Neural cell (in vitro differentiated cells): ENCODE measurements at regions not wholly inside any gene's neighbourhood (a gene's known extent, or its start where the extent isn't known, plus 50 kb on each side); places are given as distances from the start of the nearest gene placed in this dataset.

Source experiments
- H2AFZ ChIP-seq: fragments of 200-600, 300-800 bp; sonication (generic), shearing (Covaris generic); 2 replicates; pipeline ENCODE4 v1.6.0; 2014; ENCODE audit warnings: low read depth, mild to moderate bottlenecking, antibody characterized with exemption, low read length, moderate library complexity
- H3F3A ChIP-seq: fragments of 200-600 bp; shearing (Covaris generic); 2 replicates; pipeline ENCODE4 v1.6.1; 2016; ENCODE audit warnings: mild to moderate bottlenecking, moderate library complexity, mixed read lengths, antibody characterized with exemption, low read length; ENCODE audit not compliant: insufficient read depth, poor library complexity, severe bottlenecking
- H3K27ac ChIP-seq: fragments of 200-600, 300-800 bp; sonication (generic), shearing (Covaris generic); 2 replicates; pipeline ENCODE4 v1.5.1; 2014; ENCODE audit warnings: mild to moderate bottlenecking, low read length, moderate library complexity
- H3K27me3 ChIP-seq: fragments of 300-800, 200-600 bp; sonication (generic), shearing (Covaris generic); 2 replicates; pipeline ENCODE4 v1.6.0; 2014; ENCODE audit warnings: mild to moderate bottlenecking, low read depth, low read length, moderate library complexity; ENCODE audit not compliant: insufficient read depth
- H3K36me3 ChIP-seq: fragments of 300-800, 200-600 bp; sonication (generic), shearing (Covaris generic); 2 replicates; pipeline ENCODE4 v1.5.1; 2014; ENCODE audit warnings: mild to moderate bottlenecking, antibody characterized with exemption, low read length, moderate library complexity; ENCODE audit not compliant: insufficient read depth
- H3K4me2 ChIP-seq: fragments of 300-800, 200-600 bp; sonication (generic), shearing (Covaris generic); 2 replicates; pipeline ENCODE4 v1.6.0; 2014; ENCODE audit warnings: mild to moderate bottlenecking, low read length
- H3K4me3 ChIP-seq: fragments of 300-800, 200-600 bp; sonication (generic), shearing (Covaris generic); 2 replicates; pipeline ENCODE4 v1.5.1; 2014; ENCODE audit warnings: mild to moderate bottlenecking, low read length, moderate library complexity
- H3K79me2 ChIP-seq: fragments of 200-600 bp; shearing (Covaris generic); replicated peaks from 2 replicates; pipeline ENCODE4 v1.6.0; 2014; ENCODE audit warnings: mild to moderate bottlenecking, low read length, moderate library complexity; ENCODE audit not compliant: insufficient read depth
- H3K9ac ChIP-seq: fragments of 300-800, 200-600 bp; sonication (generic), shearing (Covaris generic); 2 replicates; pipeline ENCODE4 v1.6.1; 2016; ENCODE audit warnings: mild to moderate bottlenecking, low read length, mixed read lengths
- H3K9me2 ChIP-seq: fragments of 200-600 bp; shearing (Covaris generic); 2 replicates; pipeline ENCODE4 v1.6.1; 2016; ENCODE audit warnings: mild to moderate bottlenecking, low read length, mixed read lengths; ENCODE audit not compliant: insufficient read depth
- H3K9me3 ChIP-seq: fragments of 200-600, 300-800 bp; sonication (generic), shearing (Covaris generic); 2 replicates; pipeline ENCODE4 v1.6.1; 2016; ENCODE audit warnings: mild to moderate bottlenecking, mixed run types, low read length, moderate library complexity, mixed read lengths
- H4K20me1 ChIP-seq: fragments of 200-600 bp; shearing (Covaris generic); 2 replicates; pipeline ENCODE4 v1.6.1; 2016; ENCODE audit warnings: mild to moderate bottlenecking, mixed run types; ENCODE audit not compliant: insufficient read depth
- CTCF ChIP-seq: fragments of 450-650 bp; IDR thresholded peaks from 2 replicates; pipeline ENCODE4 v1.5.1; 2014; ENCODE audit warnings: antibody characterized with exemption, mild to moderate bottlenecking, moderate library complexity; ENCODE audit not compliant: poor library complexity, severe bottlenecking
- EP300 ChIP-seq: fragments of 450-650 bp; conservative IDR thresholded peaks from 2 replicates; pipeline ENCODE4 v1.6.1; 2014; ENCODE audit warnings: antibody characterized with exemption, mild to moderate bottlenecking, moderate library complexity; ENCODE audit not compliant: poor library complexity, severe bottlenecking
- EZH2 ChIP-seq: fragments of 200-600, 300-800 bp; shearing (Covaris generic), sonication (generic); IDR thresholded peaks from 2 replicates; pipeline ENCODE4 v1.6.1; 2014; ENCODE audit warnings: antibody characterized with exemption, low read length, borderline replicate concordance, mild to moderate bottlenecking; ENCODE audit not compliant: insufficient read depth, poor library complexity, severe bottlenecking
- MXI1 ChIP-seq: fragments of 450-650 bp; conservative IDR thresholded peaks from 2 replicates; pipeline ENCODE4 v1.6.1; 2014; ENCODE audit warnings: antibody characterized with exemption, mild to moderate bottlenecking; ENCODE audit not compliant: poor library complexity, severe bottlenecking
- POLR2AphosphoS5 ChIP-seq: IDR thresholded peaks from 2 replicates; pipeline ENCODE4 v1.6.1; 2012
- RAD21 ChIP-seq: fragments of 450-650 bp; conservative IDR thresholded peaks from 2 replicates; pipeline ENCODE4 v1.6.1; 2014; ENCODE audit warnings: antibody characterized with exemption, mild to moderate bottlenecking, moderate library complexity
- REST ChIP-seq: IDR thresholded peaks from 2 replicates; pipeline ENCODE4 v1.6.1; 2012; ENCODE audit warnings: borderline replicate concordance
- SMC3 ChIP-seq: fragments of 450-650 bp; conservative IDR thresholded peaks from 2 replicates; pipeline ENCODE4 v1.6.1; 2014; ENCODE audit warnings: antibody characterized with exemption, mild to moderate bottlenecking, moderate library complexity; ENCODE audit not compliant: poor library complexity
- TAF1 ChIP-seq: IDR thresholded peaks from 2 replicates; pipeline ENCODE4 v1.6.1; 2012; ENCODE audit warnings: low read depth

- H3K27ac ChIP-seq, result no peak overlapping the region
- H3K9me2 ChIP-seq, result no peaks in the 10 kb centered on the region
- no peaks in the 10 kb centered on the region for H3K36me3 ChIP-seq
- no peaks in the 10 kb centered on the region for H3K27me3 ChIP-seq
- H3K4me3 ChIP-seq, result no peak overlapping the region
- no peak overlapping the region for H2AFZ ChIP-seq
- H3K4me2 ChIP-seq, result no peak overlapping the region
- no peaks in the 10 kb centered on the region for H3K79me2 ChIP-seq
- H4K20me1 ChIP-seq, result no peaks in the 10 kb centered on the region
- TF ChIP-seq TAF1, result no peak
- H3F3A ChIP-seq, result no peaks in the 10 kb centered on the region
- no peak overlapping the region for H3K9ac ChIP-seq
- no peaks in the 10 kb centered on the region for H3K9me3 ChIP-seq
These were observed 142.7 kb upstream of the PCBD1 start for GRCh38 chr10:71031026-71031425.

GRCh38 chr10:71031603-71032002 lies 143.2 kb upstream of the PCBD1 start:
- Histone ChIP-seq H3K79me2 (no peaks in the 10 kb centered on the region), H3K4me2 (no peak overlapping the region), H3F3A (no peaks in the 10 kb centered on the region), H3K4me3 (no peak overlapping the region), H3K9me3 (no peaks in the 10 kb centered on the region), H4K20me1 (no peaks in the 10 kb centered on the region), H3K27ac (no peak overlapping the region), H2AFZ (no peak overlapping the region), H3K27me3 (no peaks in the 10 kb centered on the region), H3K9ac (no peak overlapping the region), H3K36me3 (no peaks in the 10 kb centered on the region), H3K9me2 (no peaks in the 10 kb centered on the region)
- TF ChIP-seq SMC3 (no peak), TAF1 (no peak), POLR2AphosphoS5 (no peak), EP300 (no peak), EZH2 (no peak), RAD21 (no peak), MXI1 (no peak), CTCF (no peak), REST (no peak)

DNA sequence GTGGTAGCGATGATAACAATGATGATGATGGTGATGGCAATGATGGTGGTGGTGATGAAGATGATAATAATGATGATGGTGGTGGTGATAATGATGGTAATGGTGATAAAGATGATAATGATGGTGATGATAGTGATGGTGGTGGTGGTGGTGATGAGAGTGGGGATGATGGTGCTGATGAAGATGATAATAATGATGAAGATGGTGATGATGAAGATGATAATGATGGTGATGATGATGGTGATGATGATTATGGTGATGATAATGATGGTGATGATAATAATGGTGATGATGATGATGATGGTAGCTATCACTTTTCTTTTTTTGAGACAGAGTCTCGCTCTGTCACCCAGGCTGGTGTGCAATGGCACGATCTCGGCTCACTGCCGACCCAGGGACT lies 144.5 kb upstream of the PCBD1 start:
- TF ChIP-seq MXI1, result no peak
- TF ChIP-seq EP300, result no peak
- TF ChIP-seq RAD21, result no peak
- TF ChIP-seq CTCF, result no peak
- no peak for TF ChIP-seq TAF1
- no peak for TF ChIP-seq POLR2AphosphoS5
- no peak for TF ChIP-seq REST
- TF ChIP-seq SMC3, result no peak
- TF ChIP-seq EZH2, result no peak
- H3K4me2 ChIP-seq, result no peak overlapping the region
- H3K4me3 ChIP-seq, result no peak overlapping the region
- no peak overlapping the region for H3K27ac ChIP-seq
- H2AFZ ChIP-seq, result no peak overlapping the region
- H3F3A ChIP-seq, result no peaks in the 10 kb centered on the region
- no peaks in the 10 kb centered on the region for H3K27me3 ChIP-seq
- no peak overlapping the region for H3K9ac ChIP-seq
- no peaks in the 10 kb centered on the region for H4K20me1 ChIP-seq
- no peaks in the 10 kb centered on the region for H3K36me3 ChIP-seq
- H3K9me3 ChIP-seq, result no peaks in the 10 kb centered on the region
- no peaks in the 10 kb centered on the region for H3K79me2 ChIP-seq
- H3K9me2 ChIP-seq, result no peaks in the 10 kb centered on the region
